Breast epithelium (tissue), 4 donors: ENCODE measurements at regions not wholly inside any gene's neighbourhood (a gene's known extent, or its start where the extent isn't known, plus 50 kb on each side); places are given as distances from the start of the nearest gene placed in this dataset.
"Not testable (repeated sequence)": the region's sequence is repeated elsewhere in the genome, so short reads cannot be mapped to it uniquely, and the experiment has no call there.

Source experiments
- DNase-seq, 2 donors: peaks; one replicate each; pipeline ENCODE4 v3.0.0-alpha.2; 2019; ENCODE audit warnings: low spot score in 2 of 2
- H3K27ac ChIP-seq, 2 donors: fragments of 200-600 bp; sonication (generic) in 1 of 2; one replicate each; pipeline ENCODE4 v1.5.1; 2016 to 2019; ENCODE audit warnings: mild to moderate bottlenecking in 1 of 2
- H3K27me3 ChIP-seq, 2 donors: fragments of 200-600 bp; sonication (generic) in 1 of 2; one replicate each; pipeline versions ENCODE4 v1.5.1 to v1.6.0; 2017 to 2019; ENCODE audit warnings: control low read depth in 1 of 2, mild to moderate bottlenecking in 1 of 2
- H3K36me3 ChIP-seq: fragments of 200-600 bp; one replicate; pipeline ENCODE4 v1.5.1; 2019
- H3K4me1 ChIP-seq, 2 donors: fragments of 200-600 bp; sonication (generic); one replicate each; pipeline ENCODE4 v1.5.1; 2016 to 2019; ENCODE audit warnings: control low read depth in 1 of 2
- H3K4me3 ChIP-seq, 3 donors: fragments of 200-600 bp; sonication (generic); 1 replicate in 2 of 3; 2 replicates in 1 of 3; pipeline ENCODE4 v1.5.1; 2016 to 2019; ENCODE audit warnings: mild to moderate bottlenecking in 3 of 3, moderate library complexity in 2 of 3
- H3K9me3 ChIP-seq, 2 donors: fragments of 200-600 bp; sonication (generic) in 1 of 2; one replicate each; pipeline ENCODE4 v1.5.1; 2016 to 2019; ENCODE audit warnings: control low read depth in 1 of 2
- POLR2A ChIP-seq: fragments of 450-650 bp; IDR thresholded peaks from one replicate; pipeline ENCODE4 v1.6.1; 2016; ENCODE audit warnings: antibody characterized with exemption, mild to moderate bottlenecking, moderate library complexity
- POLR2AphosphoS5 ChIP-seq, 3 donors: sonication (generic); formaldehyde crosslinking; IDR thresholded peaks; one replicate each; pipeline ENCODE4 v1.6.1; 2017; ENCODE audit warnings: antibody characterized with exemption in 3 of 3
- intact Hi-C: fragments of 100-400 bp; cut with DNase I; formaldehyde crosslinking; loops from one replicate; pipeline ENCODE4 v1.15.1; 2023; ENCODE audit warnings: low total_unique reads
- TF ChIP-seq, protein P1 (sequence below), 3 donors: fragments of 450-650 bp; IDR thresholded peaks; one replicate each; pipeline ENCODE4 v1.5.1; 2016 to 2017; ENCODE audit warnings: antibody characterized with exemption in 3 of 3, mild to moderate bottlenecking in 3 of 3, moderate library complexity in 3 of 3

DNA sequence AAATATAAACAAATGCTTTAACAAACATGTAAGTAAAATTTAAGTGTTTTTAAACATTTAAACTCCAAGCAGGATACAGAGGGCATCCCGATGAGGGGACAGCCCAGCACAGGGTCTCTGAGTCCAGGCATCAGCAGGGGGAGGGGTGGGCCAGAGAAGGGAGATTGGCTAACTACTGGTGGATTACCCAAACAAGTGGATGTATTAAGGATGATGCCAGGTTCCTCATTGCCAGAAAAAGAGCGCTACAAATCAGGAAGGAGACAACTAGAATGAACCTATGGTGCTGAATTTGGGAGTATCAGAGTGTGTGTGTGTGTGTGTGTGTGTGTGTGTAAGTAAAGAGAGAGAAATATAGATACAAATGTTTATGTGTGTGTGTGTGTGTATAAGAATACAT is 162.0 kb upstream of the RMP24 start:
- Histone ChIP-seq H3K36me3 (no peaks in the 10 kb centered on the region), H3K4me1 (no peaks in the 10 kb centered on the region), H3K4me3 (no peak overlapping the region), H3K27me3 (no peaks in the 10 kb centered on the region), H3K9me3 (peaks cover 0 to 4% of the 10 kb centered on the region in 2 donors), H3K27ac (no peak overlapping the region)
- intact Hi-C loops = no loop called here
- no peak for DNase-seq
- no peak for TF ChIP-seq POLR2AphosphoS5 (IDR thresholded peaks at IDR 0.05)

DNA sequence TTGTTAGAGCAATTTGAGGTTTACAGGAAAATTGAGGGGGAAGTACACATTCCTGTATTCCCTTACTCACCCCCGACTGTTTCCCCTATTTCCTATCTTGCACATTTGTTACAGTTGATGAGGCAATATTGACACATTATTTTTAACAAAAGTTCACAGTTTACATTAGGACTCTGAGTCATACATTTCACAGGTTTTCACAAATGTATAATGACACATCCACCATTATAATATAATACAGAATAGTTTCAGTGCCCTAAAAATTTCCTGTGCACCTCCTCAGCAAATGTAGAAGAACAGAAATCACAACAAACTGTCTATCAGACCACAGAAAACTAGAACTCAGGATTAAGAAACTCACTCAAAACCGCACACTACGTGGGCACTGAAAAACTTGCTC is 160.6 kb upstream of the RMP24 start:
- Histone ChIP-seq H3K27ac (no peak overlapping the region), H3K27me3 (no peaks in the 10 kb centered on the region), H3K4me3 (no peak overlapping the region), H3K9me3 (peaks cover 0 to 4% of the 10 kb centered on the region in 2 donors), H3K36me3 (no peaks in the 10 kb centered on the region), H3K4me1 (no peaks in the 10 kb centered on the region)
- TF ChIP-seq POLR2AphosphoS5 (IDR thresholded peaks at IDR 0.05) (no peak), POLR2A (no peak)
- TF ChIP-seq, protein P1, sequence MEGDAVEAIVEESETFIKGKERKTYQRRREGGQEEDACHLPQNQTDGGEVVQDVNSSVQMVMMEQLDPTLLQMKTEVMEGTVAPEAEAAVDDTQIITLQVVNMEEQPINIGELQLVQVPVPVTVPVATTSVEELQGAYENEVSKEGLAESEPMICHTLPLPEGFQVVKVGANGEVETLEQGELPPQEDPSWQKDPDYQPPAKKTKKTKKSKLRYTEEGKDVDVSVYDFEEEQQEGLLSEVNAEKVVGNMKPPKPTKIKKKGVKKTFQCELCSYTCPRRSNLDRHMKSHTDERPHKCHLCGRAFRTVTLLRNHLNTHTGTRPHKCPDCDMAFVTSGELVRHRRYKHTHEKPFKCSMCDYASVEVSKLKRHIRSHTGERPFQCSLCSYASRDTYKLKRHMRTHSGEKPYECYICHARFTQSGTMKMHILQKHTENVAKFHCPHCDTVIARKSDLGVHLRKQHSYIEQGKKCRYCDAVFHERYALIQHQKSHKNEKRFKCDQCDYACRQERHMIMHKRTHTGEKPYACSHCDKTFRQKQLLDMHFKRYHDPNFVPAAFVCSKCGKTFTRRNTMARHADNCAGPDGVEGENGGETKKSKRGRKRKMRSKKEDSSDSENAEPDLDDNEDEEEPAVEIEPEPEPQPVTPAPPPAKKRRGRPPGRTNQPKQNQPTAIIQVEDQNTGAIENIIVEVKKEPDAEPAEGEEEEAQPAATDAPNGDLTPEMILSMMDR (IDR thresholded peaks at IDR 0.05) = no peak
- DNase-seq = no peak
- intact Hi-C loops = no loop called here

DNA sequence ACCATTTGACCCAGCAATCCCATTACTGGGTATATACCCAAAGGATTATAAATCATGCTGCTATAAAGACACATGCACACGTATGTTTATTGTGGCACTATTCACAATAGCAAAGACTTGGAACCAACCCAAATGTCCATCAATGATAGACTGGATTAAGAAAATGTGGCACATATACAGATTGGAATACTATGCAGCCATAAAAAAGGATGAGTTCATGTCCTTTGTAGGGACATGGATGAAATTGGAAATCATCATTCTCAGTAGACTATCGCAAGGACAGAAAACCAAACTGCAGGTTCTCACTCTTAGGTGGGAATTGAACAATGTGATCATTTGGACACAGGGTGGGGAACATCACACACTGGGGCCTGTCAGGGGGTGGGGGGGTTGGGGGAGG is 157.5 kb upstream of the RMP24 start:
- H3K9me3 ChIP-seq, DNase-seq, H3K4me3 ChIP-seq: not testable (repeated sequence)

DNA sequence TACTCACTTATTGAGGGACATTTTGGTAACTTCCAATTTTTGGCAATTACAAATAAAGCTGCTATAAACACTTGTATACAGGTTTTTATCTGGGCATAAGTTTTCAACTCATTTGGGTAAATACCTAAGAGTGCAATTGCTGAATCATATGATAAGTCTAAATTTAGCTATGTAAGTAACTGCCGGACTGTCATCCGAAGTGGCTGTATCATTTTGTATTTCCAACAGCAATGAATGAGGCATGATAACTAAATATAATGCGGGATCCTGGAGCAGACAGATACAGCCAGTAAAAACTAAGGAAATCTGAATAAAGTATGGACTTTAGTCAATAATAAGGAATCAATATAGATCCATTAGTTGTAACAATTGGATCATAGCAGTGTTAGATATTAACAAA is 156.5 kb upstream of the RMP24 start:
- Histone ChIP-seq H3K4me1 (no peaks in the 10 kb centered on the region), H3K27ac (no peak overlapping the region), H3K9me3 (no peaks in the 10 kb centered on the region), H3K36me3 (no peaks in the 10 kb centered on the region), H3K4me3 (no peak overlapping the region), H3K27me3 (no peaks in the 10 kb centered on the region)
- TF ChIP-seq POLR2AphosphoS5 (IDR thresholded peaks at IDR 0.05) = no peak
- TF ChIP-seq, protein P1 (IDR thresholded peaks at IDR 0.05) = no peak
- no peak for DNase-seq
- intact Hi-C loops = no loop called here

More for the DNA sequence above, 157.5 kb upstream of the RMP24 start:
- intact Hi-C loops, H3K27ac ChIP-seq, H3K4me1 ChIP-seq, H3K36me3 ChIP-seq, H3K27me3 ChIP-seq: not testable (repeated sequence)

GRCh38 chr18:35817604-35818352 is 154.7 kb upstream of the RMP24 start:
- H3K36me3 ChIP-seq = no peaks in the 10 kb centered on the region
- no peak overlapping the region for H3K4me3 ChIP-seq

DNA sequence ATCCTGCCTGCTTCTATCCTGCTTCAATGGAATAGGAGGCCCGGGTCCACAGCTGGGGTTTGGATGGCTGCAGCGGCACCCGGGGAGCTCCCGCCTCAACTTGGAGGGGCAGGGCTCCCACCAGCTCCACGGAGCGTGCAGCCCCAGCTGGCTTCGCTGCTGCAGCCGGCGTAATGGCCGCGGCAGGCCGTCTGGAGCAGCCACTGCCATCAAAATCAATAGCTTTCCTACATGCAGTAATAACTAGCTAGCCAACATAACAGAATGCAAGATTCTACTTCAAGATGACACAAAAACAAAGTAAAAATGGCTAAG is 154.2 kb upstream of the RMP24 start:
- intact Hi-C loops = no loop called here
- H3K27ac ChIP-seq = no peak overlapping the region
- TF ChIP-seq POLR2A (no peak), POLR2AphosphoS5 (IDR thresholded peaks at IDR 0.05) (no peak)
- TF ChIP-seq, protein P1 (IDR thresholded peaks at IDR 0.05) = no peak

More at GRCh38 chr18:35817604-35818352, 154.7 kb upstream of the RMP24 start:
- DNase-seq = no peak
- no peak overlapping the region for H3K27ac ChIP-seq
- no peaks in the 10 kb centered on the region for H3K27me3 ChIP-seq
- H3K4me1 ChIP-seq = no peaks in the 10 kb centered on the region
- H3K9me3 ChIP-seq = no peaks in the 10 kb centered on the region
- TF ChIP-seq POLR2A (no peak), POLR2AphosphoS5 (IDR thresholded peaks at IDR 0.05) (no peak)
- TF ChIP-seq, protein P1 (IDR thresholded peaks at IDR 0.05) = no peak
- intact Hi-C loops = no loop called here

More for the DNA sequence above, 154.2 kb upstream of the RMP24 start:
- Histone ChIP-seq H3K36me3 (no peaks in the 10 kb centered on the region), H3K4me1 (no peaks in the 10 kb centered on the region), H3K4me3 (no peak overlapping the region), H3K27me3 (no peaks in the 10 kb centered on the region), H3K9me3 (no peaks in the 10 kb centered on the region)
- DNase-seq = no peak
